Right lobe of liver (tissue), 4 donors: ENCODE measurements at regions not wholly inside any gene's neighbourhood (a gene's known extent, or its start where the extent isn't known, plus 50 kb on each side); places are given as distances from the start of the nearest gene placed in this dataset.

Experiments used
- POLR2A ChIP-seq: fragments of 450-650 bp; IDR thresholded peaks from one replicate; pipeline ENCODE4 v1.6.1; 2017; ENCODE audit warnings: antibody characterized with exemption, mild to moderate bottlenecking
- TF ChIP-seq, protein P1 (sequence below), 4 donors: fragments of 200-600 bp in 3 of 4; fragments of 450-650 bp in 1 of 4; IDR thresholded peaks; one replicate each; pipeline versions ENCODE4 v1.5.1 to v1.8.0; 2016 to 2022; ENCODE audit warnings: antibody characterized with exemption in 4 of 4, mild to moderate bottlenecking in 2 of 4
- donor health status: DM: no; HTN: no; CAD: no.
- donor health status: DM: no; HTN: no; CAD: no.
- donor health status: DM: no; HTN: yes; CAD: no.

DNA sequence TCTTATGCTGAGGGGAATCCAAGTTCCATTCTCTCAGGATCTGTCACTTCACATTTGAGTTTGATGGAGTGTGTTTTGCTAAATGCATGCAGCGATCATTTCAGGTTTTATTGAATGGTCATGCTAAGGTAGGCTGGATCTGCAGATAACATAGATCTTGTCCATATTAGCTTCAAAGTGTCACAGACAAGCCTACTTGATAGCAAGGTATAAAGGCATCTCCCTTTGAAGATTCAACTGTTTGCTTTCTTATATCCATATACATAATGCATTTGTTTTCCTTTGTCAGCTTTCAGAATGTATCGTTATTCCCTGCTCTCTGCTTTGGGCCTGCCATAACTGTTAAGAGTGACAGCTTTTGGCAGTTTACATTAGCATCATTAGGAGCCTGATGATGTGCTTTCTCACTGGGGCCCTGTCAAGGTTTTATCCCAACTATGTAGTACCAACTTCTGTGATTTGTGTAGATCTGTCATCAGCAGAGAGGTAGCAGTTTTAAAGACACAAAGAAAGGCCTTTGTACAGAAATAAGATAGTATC, 604.3 kb upstream of the CDH7 start:
- TF ChIP-seq, protein P1, sequence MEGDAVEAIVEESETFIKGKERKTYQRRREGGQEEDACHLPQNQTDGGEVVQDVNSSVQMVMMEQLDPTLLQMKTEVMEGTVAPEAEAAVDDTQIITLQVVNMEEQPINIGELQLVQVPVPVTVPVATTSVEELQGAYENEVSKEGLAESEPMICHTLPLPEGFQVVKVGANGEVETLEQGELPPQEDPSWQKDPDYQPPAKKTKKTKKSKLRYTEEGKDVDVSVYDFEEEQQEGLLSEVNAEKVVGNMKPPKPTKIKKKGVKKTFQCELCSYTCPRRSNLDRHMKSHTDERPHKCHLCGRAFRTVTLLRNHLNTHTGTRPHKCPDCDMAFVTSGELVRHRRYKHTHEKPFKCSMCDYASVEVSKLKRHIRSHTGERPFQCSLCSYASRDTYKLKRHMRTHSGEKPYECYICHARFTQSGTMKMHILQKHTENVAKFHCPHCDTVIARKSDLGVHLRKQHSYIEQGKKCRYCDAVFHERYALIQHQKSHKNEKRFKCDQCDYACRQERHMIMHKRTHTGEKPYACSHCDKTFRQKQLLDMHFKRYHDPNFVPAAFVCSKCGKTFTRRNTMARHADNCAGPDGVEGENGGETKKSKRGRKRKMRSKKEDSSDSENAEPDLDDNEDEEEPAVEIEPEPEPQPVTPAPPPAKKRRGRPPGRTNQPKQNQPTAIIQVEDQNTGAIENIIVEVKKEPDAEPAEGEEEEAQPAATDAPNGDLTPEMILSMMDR (IDR thresholded peaks at IDR 0.05): no peak
- TF ChIP-seq POLR2A: no peak
